Central memory CD8-positive, alpha-beta T cell (primary cell): ENCODE measurements at regions not wholly inside any gene's neighbourhood (a gene's known extent, or its start where the extent isn't known, plus 50 kb on each side); places are given as distances from the start of the nearest gene placed in this dataset.
"Not testable (repeated sequence)": the region's sequence is repeated elsewhere in the genome, so short reads cannot be mapped to it uniquely, and the experiment has no call there.

Experiments
- ATAC-seq: fragments of 150-1000 bp; cut with Tn5 transposase; replicated peaks from 2 replicates; pipeline ENCODE4 v1.10.0; 2022; ENCODE audit warnings: mild to moderate bottlenecking, moderate FRiP score, moderate number of reproducible peaks; ENCODE audit not compliant: poor library complexity, severe bottlenecking; ENCODE audit errors: extremely low read depth
- DNase-seq, 2 donors: peaks; one replicate each; pipeline ENCODE4 v3.0.0; 2021; ENCODE audit warnings: low spot score in 2 of 2
- H3K27ac Mint-ChIP-seq: one replicate; pipeline ENCODE4 v1.8.0; 2022; ENCODE audit warnings: low read depth, mild to moderate bottlenecking, moderate library complexity, mixed read lengths
- H3K27me3 Mint-ChIP-seq: one replicate; pipeline ENCODE4 v1.8.0; 2022; ENCODE audit warnings: mixed read lengths
- H3K36me3 Mint-ChIP-seq: one replicate; pipeline ENCODE4 v1.8.0; 2022; ENCODE audit warnings: mild to moderate bottlenecking, moderate library complexity, mixed read lengths; ENCODE audit not compliant: insufficient read depth
- H3K4me1 Mint-ChIP-seq: one replicate; pipeline ENCODE4 v1.8.0; 2022; ENCODE audit warnings: mixed read lengths
- H3K4me3 Mint-ChIP-seq: one replicate; pipeline ENCODE4 v1.8.0; 2022; ENCODE audit warnings: mild to moderate bottlenecking, moderate library complexity, mixed read lengths
- H3K9me3 Mint-ChIP-seq: one replicate; pipeline ENCODE4 v1.8.0; 2022; ENCODE audit warnings: mixed read lengths

- DNase-seq (no peak), ATAC-seq (no peak)
- Mint-ChIP-seq H3K4me3 (no peak overlapping the region), H3K36me3 (no peaks in the 10 kb centered on the region), H3K4me1 (no peaks in the 10 kb centered on the region), H3K9me3 (peaks cover 23% of the 10 kb centered on the region), H3K27me3 (no peaks in the 10 kb centered on the region), H3K27ac (no peak overlapping the region)
Observed at GRCh38 chr6:8881663-8882062, 446.3 kb upstream of the SLC35B3 start.

GRCh38 chr6:8879334-8879733, 444.0 kb upstream of the SLC35B3 start:
- Mint-ChIP-seq H3K4me1 (no peaks in the 10 kb centered on the region), H3K27ac (no peak overlapping the region), H3K9me3 (peaks cover 23% of the 10 kb centered on the region), H3K27me3 (no peaks in the 10 kb centered on the region), H3K36me3 (no peaks in the 10 kb centered on the region), H3K4me3 (no peak overlapping the region)
- no peak for ATAC-seq
- no peak for DNase-seq

GRCh38 chr6:8875986-8876385, 440.6 kb upstream of the SLC35B3 start:
- ATAC-seq (no peak), DNase-seq (no peak)
- Mint-ChIP-seq H3K4me1 (no peaks in the 10 kb centered on the region), H3K4me3 (no peak overlapping the region), H3K27ac (no peak overlapping the region), H3K36me3 (no peaks in the 10 kb centered on the region), H3K9me3 (peaks cover 11% of the 10 kb centered on the region), H3K27me3 (no peaks in the 10 kb centered on the region)

- H3K4me3 Mint-ChIP-seq, result no peak overlapping the region
- peaks cover 3% of the 10 kb centered on the region for H3K36me3 Mint-ChIP-seq
- no peak for DNase-seq
- H3K27me3 Mint-ChIP-seq, result no peaks in the 10 kb centered on the region
- no peak for ATAC-seq
- no peaks in the 10 kb centered on the region for H3K4me1 Mint-ChIP-seq
- H3K9me3 Mint-ChIP-seq, result peaks cover 4% of the 10 kb centered on the region
- no peak overlapping the region for H3K27ac Mint-ChIP-seq
Observed at GRCh38 chr6:8872589-8872988, 437.2 kb upstream of the SLC35B3 start.

GRCh38 chr6:8865451-8865850, 430.1 kb upstream of the SLC35B3 start:
- Mint-ChIP-seq H3K4me1 (no peaks in the 10 kb centered on the region), H3K9me3 (peaks cover 4% of the 10 kb centered on the region)

GRCh38 chr6:8860671-8861070, 425.3 kb upstream of the SLC35B3 start:
- Mint-ChIP-seq H3K27me3 (no peaks in the 10 kb centered on the region), H3K4me3 (no peak overlapping the region), H3K36me3 (no peaks in the 10 kb centered on the region), H3K27ac (no peak overlapping the region), H3K9me3 (no peaks in the 10 kb centered on the region), H3K4me1 (no peaks in the 10 kb centered on the region)
- no peak for ATAC-seq
- no peak for DNase-seq

More at GRCh38 chr6:8865451-8865850, 430.1 kb upstream of the SLC35B3 start:
- no peak overlapping the region for H3K27ac Mint-ChIP-seq
- H3K36me3 Mint-ChIP-seq, result peaks cover 3% of the 10 kb centered on the region
- no peak overlapping the region for H3K4me3 Mint-ChIP-seq
- no peak for ATAC-seq
- H3K27me3 Mint-ChIP-seq, result no peaks in the 10 kb centered on the region
- DNase-seq, result no peak

- no peak for ATAC-seq
- Mint-ChIP-seq H3K9me3 (no peaks in the 10 kb centered on the region), H3K4me1 (no peaks in the 10 kb centered on the region), H3K27ac (no peak overlapping the region), H3K27me3 (no peaks in the 10 kb centered on the region), H3K4me3 (no peak overlapping the region), H3K36me3 (no peaks in the 10 kb centered on the region)
- DNase-seq, result no peak
Observed at GRCh38 chr6:8859501-8859900, 424.2 kb upstream of the SLC35B3 start.

GRCh38 chr6:8858854-8859331, 423.5 kb upstream of the SLC35B3 start:
- Mint-ChIP-seq H3K27ac (no peak overlapping the region), H3K27me3 (no peaks in the 10 kb centered on the region), H3K4me1 (no peaks in the 10 kb centered on the region), H3K36me3 (no peaks in the 10 kb centered on the region), H3K4me3 (no peak overlapping the region), H3K9me3 (no peaks in the 10 kb centered on the region)
- no peak for ATAC-seq
- no peak for DNase-seq

- Mint-ChIP-seq H3K27ac (no peak overlapping the region), H3K36me3 (peaks cover 1% of the 10 kb centered on the region), H3K27me3 (no peaks in the 10 kb centered on the region), H3K4me1 (no peaks in the 10 kb centered on the region), H3K4me3 (no peak overlapping the region), H3K9me3 (peaks cover 13% of the 10 kb centered on the region)
- no peak for ATAC-seq
- DNase-seq, result no peak
Observed at GRCh38 chr6:8857160-8857559, 421.8 kb upstream of the SLC35B3 start.

GRCh38 chr6:8855411-8855810, 420.1 kb upstream of the SLC35B3 start:
- no peak for DNase-seq
- no peak overlapping the region for H3K27ac Mint-ChIP-seq

GRCh38 chr6:8852332-8852731, 417.0 kb upstream of the SLC35B3 start:
- ATAC-seq, result no peak
- H3K4me1 Mint-ChIP-seq, result no peaks in the 10 kb centered on the region
- H3K36me3 Mint-ChIP-seq, result peaks cover 1% of the 10 kb centered on the region
- H3K9me3 Mint-ChIP-seq, result peaks cover 33% of the 10 kb centered on the region
- H3K27ac Mint-ChIP-seq, result no peak overlapping the region
- H3K4me3 Mint-ChIP-seq, result no peak overlapping the region
- no peak for DNase-seq
- H3K27me3 Mint-ChIP-seq, result no peaks in the 10 kb centered on the region

More at GRCh38 chr6:8855411-8855810, 420.1 kb upstream of the SLC35B3 start:
- Mint-ChIP-seq H3K4me3 (no peak overlapping the region), H3K9me3 (peaks cover 23% of the 10 kb centered on the region), H3K4me1 (no peaks in the 10 kb centered on the region), H3K36me3 (peaks cover 1% of the 10 kb centered on the region), H3K27me3 (no peaks in the 10 kb centered on the region)
- ATAC-seq, result no peak

- not testable (repeated sequence) for H3K4me1 Mint-ChIP-seq, H3K36me3 Mint-ChIP-seq, H3K27ac Mint-ChIP-seq, ATAC-seq, H3K4me3 Mint-ChIP-seq, H3K27me3 Mint-ChIP-seq, DNase-seq
- peaks cover 20% of the 10 kb centered on the region for H3K9me3 Mint-ChIP-seq
Observed at GRCh38 chr6:8846680-8847079, 411.3 kb upstream of the SLC35B3 start.

- no peaks in the 10 kb centered on the region for H3K36me3 Mint-ChIP-seq
- peaks cover 18% of the 10 kb centered on the region for H3K9me3 Mint-ChIP-seq
- ATAC-seq (no peak), DNase-seq (no peak)
- H3K27me3 Mint-ChIP-seq, result no peaks in the 10 kb centered on the region
- no peak overlapping the region for H3K27ac Mint-ChIP-seq
- H3K4me3 Mint-ChIP-seq, result no peak overlapping the region
- no peaks in the 10 kb centered on the region for H3K4me1 Mint-ChIP-seq
Observed at GRCh38 chr6:8845690-8846089, 410.3 kb upstream of the SLC35B3 start.

GRCh38 chr6:8844968-8845367, 409.6 kb upstream of the SLC35B3 start:
- Mint-ChIP-seq H3K4me1 (no peaks in the 10 kb centered on the region), H3K4me3 (no peak overlapping the region), H3K27ac (no peak overlapping the region), H3K27me3 (no peaks in the 10 kb centered on the region), H3K9me3 (peaks cover 14% of the 10 kb centered on the region), H3K36me3 (no peaks in the 10 kb centered on the region)
- ATAC-seq (no peak), DNase-seq (no peak)
